GM18909 (cell line): ENCODE measurements at regions not wholly inside any gene's neighbourhood (a gene's known extent, or its start where the extent isn't known, plus 50 kb on each side); places are given as distances from the start of the nearest gene placed in this dataset.
A peak's percentile ranks its signal among the peaks of the same experiment; 100 is the strongest.
"Not testable (repeated sequence)": the region's sequence is repeated elsewhere in the genome, so short reads cannot be mapped to it uniquely, and the experiment has no call there.

Source experiments
- ATAC-seq: cut with Tn5 transposase; IDR thresholded peaks from one replicate; pipeline ENCODE4 v1.9.1; 2021; ENCODE audit warnings: mild to moderate bottlenecking; ENCODE audit not compliant: unreplicated experiment, poor library complexity

GRCh38 chr2:181787310-181788048 lies 104.1 kb upstream of the ITPRID2 start:
- ATAC-seq = no peak

DNA sequence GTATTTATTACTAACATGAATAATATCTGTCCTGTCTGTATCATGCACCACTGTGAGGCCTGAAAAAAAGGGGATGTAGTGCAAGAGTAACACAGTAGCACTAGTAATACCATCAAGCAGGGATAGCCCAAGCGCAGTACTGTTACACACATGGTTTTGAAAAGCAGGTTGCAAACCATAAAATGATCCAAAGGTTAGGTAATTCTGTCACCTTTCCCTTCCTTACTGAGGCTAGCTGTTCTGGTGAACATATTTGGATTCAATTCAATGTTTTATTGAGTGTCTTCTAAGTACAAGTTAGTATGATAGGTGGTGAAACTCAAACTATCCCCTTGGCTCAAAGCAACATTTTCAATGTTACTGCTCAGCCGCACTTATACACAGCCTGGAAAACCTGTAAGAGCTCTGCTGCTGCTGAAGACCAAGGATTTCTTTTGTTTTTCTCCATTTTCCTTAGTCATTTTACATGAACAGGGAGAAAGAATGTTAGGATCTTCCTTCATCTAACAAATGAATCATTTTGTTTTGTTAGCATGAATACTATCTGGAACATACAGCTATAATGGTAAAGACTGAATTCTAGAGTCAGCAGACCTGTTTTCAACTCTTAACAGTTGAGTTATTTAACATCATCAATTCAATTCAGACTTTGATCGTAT lies 102.5 kb upstream of the ITPRID2 start:
- ATAC-seq = no peak

DNA sequence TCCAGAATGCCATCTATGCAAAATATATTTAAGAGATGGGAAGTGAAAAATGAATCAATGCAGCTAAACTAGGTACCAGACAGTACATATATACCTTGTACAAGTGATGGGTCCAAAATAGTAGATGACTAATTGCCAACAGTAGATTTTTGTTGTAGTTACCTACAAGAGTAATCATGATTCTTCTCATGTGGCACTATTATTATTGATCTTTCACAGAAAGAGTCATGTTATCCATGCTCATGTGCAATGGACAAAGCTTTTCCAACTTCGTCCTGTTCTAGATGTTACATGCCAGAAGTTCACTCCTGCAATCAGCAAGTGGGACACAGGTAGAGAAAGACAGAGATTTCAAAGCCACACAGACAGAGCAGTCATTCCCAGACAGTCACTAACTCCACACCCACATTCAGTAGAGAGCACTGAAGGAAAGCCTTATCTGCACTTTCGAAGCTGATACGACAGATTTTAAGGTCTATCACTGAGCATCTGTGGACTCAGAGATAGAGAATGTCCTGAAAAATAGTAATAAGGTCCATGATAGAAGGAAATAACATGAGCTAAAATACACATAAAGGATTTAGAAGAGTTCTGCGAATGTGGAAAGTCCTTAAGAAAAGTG lies 101.6 kb upstream of the ITPRID2 start:
- ATAC-seq = no peak

DNA sequence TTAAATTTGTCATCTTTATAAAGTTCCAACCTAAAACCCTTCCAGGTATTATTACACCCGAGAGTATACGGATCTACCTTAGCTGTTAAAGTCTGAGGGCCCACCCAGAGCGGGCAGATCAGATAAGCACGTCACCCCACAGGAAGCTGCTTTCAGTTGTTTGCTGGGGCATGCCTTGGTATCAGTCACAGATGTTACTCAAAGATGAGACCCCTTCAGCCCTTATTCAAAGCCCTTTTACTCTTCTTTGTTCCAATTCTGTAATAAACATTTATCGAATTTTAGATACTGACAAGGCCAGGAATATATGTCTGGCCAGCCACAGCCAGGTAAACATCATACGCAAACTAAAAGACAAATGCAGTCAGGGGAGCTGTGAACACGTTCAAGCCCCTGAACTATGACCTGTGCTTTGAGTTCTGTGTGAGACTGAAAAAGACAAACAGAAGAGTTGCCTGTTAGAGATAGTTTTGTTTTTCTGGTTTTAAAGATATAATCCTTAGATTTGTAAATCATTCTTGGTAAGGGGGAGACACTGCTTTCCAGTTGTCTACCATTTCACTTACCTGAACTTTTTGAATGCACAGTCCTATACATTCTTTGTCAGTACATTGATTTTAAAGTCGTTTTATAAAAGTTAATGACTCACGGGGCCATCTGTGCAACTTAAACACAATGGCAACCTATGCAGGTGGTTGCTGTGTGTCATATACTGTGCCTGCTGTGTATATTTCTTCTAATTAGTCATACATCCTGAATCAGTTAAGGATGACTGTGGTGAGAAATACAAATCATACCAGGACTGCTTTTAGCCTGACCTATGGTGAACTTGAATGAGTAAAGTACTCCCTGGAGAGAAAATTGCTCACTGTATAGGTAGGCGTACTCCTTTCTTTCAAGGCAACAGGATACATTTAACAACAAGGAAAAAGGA lies 100.5 kb upstream of the ITPRID2 start:
- ATAC-seq = peak; percentile 98

DNA sequence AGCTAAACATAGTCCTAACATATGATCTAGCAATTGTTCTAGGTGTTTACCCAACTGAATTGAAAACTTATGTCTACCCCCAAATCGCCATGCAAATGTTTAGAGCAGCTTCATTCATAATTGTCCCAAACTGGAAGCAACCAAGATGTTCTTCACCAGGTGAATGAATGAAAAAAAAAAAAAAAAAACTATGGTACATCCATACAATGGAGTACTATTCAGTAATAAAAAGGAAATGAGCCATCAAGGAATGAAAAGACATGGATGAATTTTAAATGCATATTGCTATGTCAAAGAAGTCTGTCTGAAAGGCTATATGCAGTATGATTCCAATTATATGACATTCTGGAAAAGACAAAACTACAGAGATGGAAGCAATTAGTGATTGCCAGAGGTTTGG lies 98.6 kb upstream of the ITPRID2 start:
- no peak for ATAC-seq

DNA sequence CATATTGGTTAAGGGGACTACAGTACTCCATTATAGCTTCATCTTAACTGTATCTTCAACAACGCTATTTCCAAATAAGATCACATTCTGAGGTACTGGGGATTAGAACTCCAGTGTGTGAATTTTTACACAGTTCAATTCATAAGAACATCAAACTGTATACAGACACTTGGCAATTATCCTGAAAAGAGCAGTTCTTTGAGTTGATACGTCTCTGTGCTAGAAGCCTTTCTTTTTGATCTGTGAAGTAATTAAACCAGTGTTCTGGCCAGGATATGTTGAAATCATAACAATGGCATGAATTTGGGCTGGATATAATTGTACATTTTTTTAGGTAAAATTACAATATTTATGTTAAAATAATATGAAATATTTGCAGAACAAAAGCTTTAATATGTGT lies 93.5 kb upstream of the ITPRID2 start:
- no peak for ATAC-seq

- ATAC-seq = not testable (repeated sequence)
These were observed 89.2 kb upstream of the ITPRID2 start for GRCh38 chr2:181802300-181802699.

- not testable (repeated sequence) for ATAC-seq
These were observed 87.4 kb upstream of the ITPRID2 start for GRCh38 chr2:181803903-181804799.

- peak; percentile 58 for ATAC-seq
These were observed 86.1 kb upstream of the ITPRID2 start for GRCh38 chr2:181805228-181806038.

DNA sequence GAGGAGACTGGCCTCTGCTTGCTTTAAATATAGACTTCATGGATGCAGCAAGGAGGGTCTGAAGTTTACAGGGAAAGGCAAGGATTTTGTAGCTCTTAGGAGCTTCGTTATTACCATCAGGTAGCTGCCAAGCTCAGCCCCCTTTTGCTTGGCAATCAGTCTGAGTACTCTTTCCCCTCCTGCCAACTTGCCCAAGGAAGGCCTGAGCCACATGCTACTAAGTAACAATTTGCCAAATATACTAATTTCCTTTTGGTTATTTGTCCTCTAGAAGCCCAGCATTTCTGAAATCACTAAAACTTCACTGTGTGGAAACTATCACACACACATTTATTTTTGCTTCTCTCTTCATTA lies 85.5 kb upstream of the ITPRID2 start:
- no peak for ATAC-seq

- ATAC-seq = no peak
These were observed 84.0 kb upstream of the ITPRID2 start for GRCh38 chr2:181807526-181807925.

GRCh38 chr2:181810823-181811695 lies 80.5 kb upstream of the ITPRID2 start:
- ATAC-seq = no peak

- ATAC-seq = no peak
These were observed 79.3 kb upstream of the ITPRID2 start for GRCh38 chr2:181812106-181812743.

GRCh38 chr2:181814057-181814491 lies 77.5 kb upstream of the ITPRID2 start:
- ATAC-seq = no peak

GRCh38 chr2:181817509-181817908 lies 74.0 kb upstream of the ITPRID2 start:
- ATAC-seq = no peak

- no peak for ATAC-seq
These were observed 73.4 kb upstream of the ITPRID2 start for GRCh38 chr2:181818058-181818680.

GRCh38 chr2:181818840-181819239 lies 72.7 kb upstream of the ITPRID2 start:
- ATAC-seq = no peak
